HL-60 (cell line): ENCODE measurements at regions not wholly inside any gene's neighbourhood (a gene's known extent, or its start where the extent isn't known, plus 50 kb on each side); places are given as distances from the start of the nearest gene placed in this dataset.

Experiments
- DNase-seq, 2 experiments: peaks; one replicate each; pipeline ENCODE4 v3.0.0-alpha.2; 2010 to 2020; ENCODE audit warnings: low read depth in 1 of 2, low spot score in 1 of 2
- H3K27ac ChIP-seq: fragments of 250-450 bp; sonication (Bioruptor Pico); replicated peaks from 2 replicates; pipeline ENCODE4 v1.5.1; 2020; ENCODE audit warnings: mild to moderate bottlenecking, moderate library complexity
- H3K27me3 ChIP-seq: fragments of 250-450 bp; sonication (Bioruptor Pico); 2 replicates; pipeline ENCODE4 v1.5.1; 2021; ENCODE audit warnings: mild to moderate bottlenecking, moderate library complexity; ENCODE audit not compliant: insufficient read depth, poor library complexity, severe bottlenecking
- H3K4me3 ChIP-seq: replicated peaks from 2 replicates; pipeline ENCODE4 v1.5.1; 2011; ENCODE audit warnings: mild to moderate bottlenecking, control low read depth, low read length; ENCODE audit not compliant: insufficient read depth
- GABPA ChIP-seq: IDR thresholded peaks from 2 replicates; pipeline ENCODE4 v1.6.1; 2012; ENCODE audit warnings: low read depth
- POLR2AphosphoS5 ChIP-seq: IDR thresholded peaks from 2 replicates; pipeline ENCODE4 v1.6.1; 2012; ENCODE audit warnings: low read depth
- SPI1 ChIP-seq: IDR thresholded peaks from 2 replicates; pipeline ENCODE4 v1.6.1; 2012; ENCODE audit warnings: low read depth, mild to moderate bottlenecking, borderline replicate concordance
- TF ChIP-seq, protein P1 (sequence below): IDR thresholded peaks from one replicate; pipeline ENCODE4 v1.5.1; 2011; ENCODE audit warnings: low read length, control low read depth, inconsistent platforms; ENCODE audit not compliant: insufficient read depth
- TF ChIP-seq, protein P2 (sequence below): IDR thresholded peaks from 2 replicates; pipeline ENCODE4 v1.6.1; 2012; ENCODE audit warnings: low read depth; ENCODE audit not compliant: insufficient replicate concordance

DNA sequence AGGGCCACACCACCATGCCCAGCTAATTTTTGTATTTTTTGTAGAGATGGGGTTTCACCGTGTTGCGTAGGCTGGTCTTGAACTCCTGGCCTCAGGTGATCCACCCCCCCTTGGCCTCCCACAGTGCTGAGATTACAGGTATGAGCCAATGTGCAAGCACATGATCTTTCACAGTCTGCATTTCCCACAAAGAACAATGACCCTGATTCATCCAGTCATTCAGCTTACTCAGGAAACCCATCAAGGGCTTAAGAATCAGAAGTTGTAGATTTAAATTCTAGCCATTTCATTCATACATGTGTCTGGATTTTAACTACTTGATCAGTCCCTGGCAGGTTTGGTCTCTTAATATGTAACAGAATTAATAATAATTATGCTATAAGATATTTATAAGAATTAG lies 2065.7 kb downstream of the MRPL39 start:
- no peak overlapping the region for H3K27ac ChIP-seq

DNA sequence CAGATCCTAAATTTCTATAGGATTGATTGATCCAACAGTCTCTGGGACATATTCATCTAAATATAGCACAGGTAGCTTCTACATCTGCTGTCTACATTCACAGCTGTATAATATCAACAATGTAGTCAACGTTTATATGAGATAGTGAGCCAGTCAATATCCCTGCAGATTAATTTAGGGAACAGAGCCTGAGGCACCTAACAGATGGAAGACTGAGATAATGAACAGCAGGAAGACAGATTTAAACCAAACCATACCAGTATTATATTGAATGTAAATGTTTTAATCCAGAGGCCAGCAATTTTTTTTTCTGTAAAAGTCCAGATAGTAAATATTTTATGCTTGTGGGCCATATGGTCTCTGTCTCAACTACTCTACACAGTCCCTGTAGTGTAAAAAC lies 2072.4 kb downstream of the MRPL39 start:
- no peak overlapping the region for H3K27ac ChIP-seq
- TF ChIP-seq, protein P1, sequence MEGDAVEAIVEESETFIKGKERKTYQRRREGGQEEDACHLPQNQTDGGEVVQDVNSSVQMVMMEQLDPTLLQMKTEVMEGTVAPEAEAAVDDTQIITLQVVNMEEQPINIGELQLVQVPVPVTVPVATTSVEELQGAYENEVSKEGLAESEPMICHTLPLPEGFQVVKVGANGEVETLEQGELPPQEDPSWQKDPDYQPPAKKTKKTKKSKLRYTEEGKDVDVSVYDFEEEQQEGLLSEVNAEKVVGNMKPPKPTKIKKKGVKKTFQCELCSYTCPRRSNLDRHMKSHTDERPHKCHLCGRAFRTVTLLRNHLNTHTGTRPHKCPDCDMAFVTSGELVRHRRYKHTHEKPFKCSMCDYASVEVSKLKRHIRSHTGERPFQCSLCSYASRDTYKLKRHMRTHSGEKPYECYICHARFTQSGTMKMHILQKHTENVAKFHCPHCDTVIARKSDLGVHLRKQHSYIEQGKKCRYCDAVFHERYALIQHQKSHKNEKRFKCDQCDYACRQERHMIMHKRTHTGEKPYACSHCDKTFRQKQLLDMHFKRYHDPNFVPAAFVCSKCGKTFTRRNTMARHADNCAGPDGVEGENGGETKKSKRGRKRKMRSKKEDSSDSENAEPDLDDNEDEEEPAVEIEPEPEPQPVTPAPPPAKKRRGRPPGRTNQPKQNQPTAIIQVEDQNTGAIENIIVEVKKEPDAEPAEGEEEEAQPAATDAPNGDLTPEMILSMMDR = no peak
- TF ChIP-seq GABPA (no peak), POLR2AphosphoS5 (no peak), SPI1 (no peak)
- TF ChIP-seq, protein P2, sequence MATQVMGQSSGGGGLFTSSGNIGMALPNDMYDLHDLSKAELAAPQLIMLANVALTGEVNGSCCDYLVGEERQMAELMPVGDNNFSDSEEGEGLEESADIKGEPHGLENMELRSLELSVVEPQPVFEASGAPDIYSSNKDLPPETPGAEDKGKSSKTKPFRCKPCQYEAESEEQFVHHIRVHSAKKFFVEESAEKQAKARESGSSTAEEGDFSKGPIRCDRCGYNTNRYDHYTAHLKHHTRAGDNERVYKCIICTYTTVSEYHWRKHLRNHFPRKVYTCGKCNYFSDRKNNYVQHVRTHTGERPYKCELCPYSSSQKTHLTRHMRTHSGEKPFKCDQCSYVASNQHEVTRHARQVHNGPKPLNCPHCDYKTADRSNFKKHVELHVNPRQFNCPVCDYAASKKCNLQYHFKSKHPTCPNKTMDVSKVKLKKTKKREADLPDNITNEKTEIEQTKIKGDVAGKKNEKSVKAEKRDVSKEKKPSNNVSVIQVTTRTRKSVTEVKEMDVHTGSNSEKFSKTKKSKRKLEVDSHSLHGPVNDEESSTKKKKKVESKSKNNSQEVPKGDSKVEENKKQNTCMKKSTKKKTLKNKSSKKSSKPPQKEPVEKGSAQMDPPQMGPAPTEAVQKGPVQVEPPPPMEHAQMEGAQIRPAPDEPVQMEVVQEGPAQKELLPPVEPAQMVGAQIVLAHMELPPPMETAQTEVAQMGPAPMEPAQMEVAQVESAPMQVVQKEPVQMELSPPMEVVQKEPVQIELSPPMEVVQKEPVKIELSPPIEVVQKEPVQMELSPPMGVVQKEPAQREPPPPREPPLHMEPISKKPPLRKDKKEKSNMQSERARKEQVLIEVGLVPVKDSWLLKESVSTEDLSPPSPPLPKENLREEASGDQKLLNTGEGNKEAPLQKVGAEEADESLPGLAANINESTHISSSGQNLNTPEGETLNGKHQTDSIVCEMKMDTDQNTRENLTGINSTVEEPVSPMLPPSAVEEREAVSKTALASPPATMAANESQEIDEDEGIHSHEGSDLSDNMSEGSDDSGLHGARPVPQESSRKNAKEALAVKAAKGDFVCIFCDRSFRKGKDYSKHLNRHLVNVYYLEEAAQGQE = no peak
- no peak for DNase-seq
- no peaks in the 10 kb centered on the region for H3K27me3 ChIP-seq
- H3K4me3 ChIP-seq = no peak overlapping the region

More for the DNA sequence above, 2065.7 kb downstream of the MRPL39 start:
- TF ChIP-seq GABPA (no peak), SPI1 (no peak), POLR2AphosphoS5 (no peak)
- TF ChIP-seq, protein P2 = no peak
- TF ChIP-seq, protein P1 = no peak
- no peak for DNase-seq
- Histone ChIP-seq H3K4me3 (no peak overlapping the region), H3K27me3 (no peaks in the 10 kb centered on the region)

DNA sequence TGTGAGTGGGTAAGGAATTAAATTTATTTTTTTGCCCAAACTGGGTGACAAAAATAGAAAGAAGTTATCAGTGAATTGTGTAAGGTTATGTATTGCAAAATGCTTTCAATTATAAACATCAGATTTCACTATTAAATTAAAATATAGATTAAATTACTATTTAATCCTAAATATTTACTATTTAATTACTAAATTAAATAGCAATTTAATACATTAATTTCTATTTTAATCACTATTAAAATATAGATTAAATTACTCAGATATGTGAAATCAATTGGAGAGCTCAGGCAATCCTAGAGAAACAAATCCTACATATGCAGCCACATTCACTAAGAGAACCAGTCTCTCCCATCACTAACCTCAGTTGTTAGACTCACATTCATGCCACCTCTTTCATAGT lies 2075.8 kb downstream of the MRPL39 start:
- Histone ChIP-seq H3K27ac (no peak overlapping the region), H3K27me3 (no peaks in the 10 kb centered on the region), H3K4me3 (no peak overlapping the region)
- DNase-seq = no peak
- TF ChIP-seq, protein P1 = no peak
- TF ChIP-seq SPI1 (no peak), GABPA (no peak), POLR2AphosphoS5 (no peak)
- TF ChIP-seq, protein P2 = no peak
